ENCODE measurements at regions not wholly inside any gene's neighbourhood (a gene's known extent, or its start where the extent isn't known, plus 50 kb on each side); places are given as distances from the start of the nearest gene placed in this dataset.
A peak's percentile ranks its signal among the peaks of the same experiment; 100 is the strongest.

GRCh38 chrX:45894864-45895645, 650.2 kb downstream of the ZNF674 start:
- Histone ChIP-seq H3K36me3 (ENCODE audit: control insufficient read depth, insufficient read depth, low read length) (no peaks in the 10 kb centered on the region), H3K4me3 (ENCODE audit: low read depth, low read length) (no peak overlapping the region), H3K27me3 (ENCODE audit: control insufficient read depth, insufficient read depth, low read length) (no peaks in the 10 kb centered on the region)
- ChIA-PET CTCF (no interaction called here), POLR2A (no interaction called here)
- no peak for DNase-seq (ENCODE audit: low read depth)
- TF ChIP-seq CTCF (IDR thresholded peaks at IDR 0.05; ENCODE audit: insufficient read depth, low read depth, low read length): no peak

GRCh38 chrX:45889471-45889870, 655.8 kb downstream of the ZNF674 start:
- peak; percentile 41 for DNase-seq (ENCODE audit: low read depth)
- no peak overlapping the region for H3K4me3 ChIP-seq (ENCODE audit: low read depth, low read length)
- POLR2A ChIA-PET: no interaction called here
- no peaks in the 10 kb centered on the region for H3K27me3 ChIP-seq (ENCODE audit: control insufficient read depth, insufficient read depth, low read length)
- TF ChIP-seq CTCF (IDR thresholded peaks at IDR 0.05; ENCODE audit: insufficient read depth, low read depth, low read length): no peak
- CTCF ChIA-PET: no interaction called here
- H3K36me3 ChIP-seq (ENCODE audit: control insufficient read depth, insufficient read depth, low read length): no peaks in the 10 kb centered on the region

GRCh38 chrX:45888518-45888917, 656.7 kb downstream of the ZNF674 start:
- POLR2A ChIA-PET: no interaction called here
- Histone ChIP-seq H3K36me3 (ENCODE audit: control insufficient read depth, insufficient read depth, low read length) (no peaks in the 10 kb centered on the region), H3K27me3 (ENCODE audit: control insufficient read depth, insufficient read depth, low read length) (no peaks in the 10 kb centered on the region), H3K4me3 (ENCODE audit: low read depth, low read length) (no peak overlapping the region)
- CTCF ChIA-PET: interaction anchor here (0.8 kb wide), 1 partner anchor 19 kb away, joined by 3 read pairs; no protein-coding TSS in a partner anchor
- TF ChIP-seq CTCF (IDR thresholded peaks at IDR 0.05; ENCODE audit: insufficient read depth, low read depth, low read length): no peak
- DNase-seq (ENCODE audit: low read depth): no peak

GRCh38 chrX:45885931-45886330, 659.3 kb downstream of the ZNF674 start:
- H3K36me3 ChIP-seq (ENCODE audit: control insufficient read depth, insufficient read depth, low read length): no peaks in the 10 kb centered on the region
- H3K4me3 ChIP-seq (ENCODE audit: low read depth, low read length): no peak overlapping the region
- no peaks in the 10 kb centered on the region for H3K27me3 ChIP-seq (ENCODE audit: control insufficient read depth, insufficient read depth, low read length)
- POLR2A ChIA-PET: no interaction called here
- CTCF ChIA-PET: no interaction called here
- no peak for DNase-seq (ENCODE audit: low read depth)
- TF ChIP-seq CTCF (IDR thresholded peaks at IDR 0.05; ENCODE audit: insufficient read depth, low read depth, low read length): no peak

GRCh38 chrX:45879512-45879911, 665.7 kb downstream of the ZNF674 start:
- H3K4me3 ChIP-seq (ENCODE audit: low read depth, low read length): no peak overlapping the region
- no peak for TF ChIP-seq CTCF (IDR thresholded peaks at IDR 0.05; ENCODE audit: insufficient read depth, low read depth, low read length)
- H3K27me3 ChIP-seq (ENCODE audit: control insufficient read depth, insufficient read depth, low read length): no peaks in the 10 kb centered on the region
- POLR2A ChIA-PET: no interaction called here
- no peaks in the 10 kb centered on the region for H3K36me3 ChIP-seq (ENCODE audit: control insufficient read depth, insufficient read depth, low read length)
- no peak for DNase-seq (ENCODE audit: low read depth)
- CTCF ChIA-PET: no interaction called here

All from BJ (cell line).